Suprapubic skin (tissue), 4 donors: ENCODE measurements at regions not wholly inside any gene's neighbourhood (a gene's known extent, or its start where the extent isn't known, plus 50 kb on each side); places are given as distances from the start of the nearest gene placed in this dataset.
"Not testable (repeated sequence)": the region's sequence is repeated elsewhere in the genome, so short reads cannot be mapped to it uniquely, and the experiment has no call there.

Experiments used
- DNase-seq, 2 donors: peaks; one replicate each; pipeline ENCODE4 v3.0.0-alpha.2; 2019; ENCODE audit warnings: low spot score in 2 of 2
- H3K27ac ChIP-seq: fragments of 200-600 bp; sonication (generic); one replicate; pipeline ENCODE4 v1.5.1; 2019
- H3K27me3 ChIP-seq: fragments of 200-600 bp; sonication (generic); one replicate; pipeline ENCODE4 v1.5.1; 2019
- H3K36me3 ChIP-seq: fragments of 200-600 bp; sonication (generic); one replicate; pipeline ENCODE4 v1.5.1; 2019
- H3K4me1 ChIP-seq: fragments of 200-600 bp; sonication (generic); one replicate; pipeline ENCODE4 v1.5.1; 2019
- H3K4me3 ChIP-seq: fragments of 200-600 bp; sonication (generic); one replicate; pipeline ENCODE4 v1.5.1; 2019; ENCODE audit warnings: mild to moderate bottlenecking
- H3K9me3 ChIP-seq: fragments of 200-600 bp; sonication (generic); one replicate; pipeline ENCODE4 v1.5.1; 2019
- EP300 ChIP-seq: sonication (generic); formaldehyde crosslinking; IDR thresholded peaks from one replicate; pipeline ENCODE4 v1.6.1; 2017; ENCODE audit warnings: antibody characterized with exemption
- POLR2A ChIP-seq, 2 donors: fragments of 450-650 bp; IDR thresholded peaks; one replicate each; pipeline ENCODE4 v1.6.1; 2017; ENCODE audit warnings: antibody characterized with exemption in 2 of 2, mild to moderate bottlenecking in 2 of 2, moderate library complexity in 2 of 2
- POLR2AphosphoS5 ChIP-seq, 3 donors: sonication (generic); formaldehyde crosslinking; IDR thresholded peaks; one replicate each; pipeline ENCODE4 v1.6.1; 2017; ENCODE audit warnings: antibody characterized with exemption in 3 of 3
- WGBS: methylation state at CpG from one replicate; pipeline ENCODE4 v1.1.5; 2018; 5-methylcytosine and 5-hydroxymethylcytosine counted together
- TF ChIP-seq, protein P1 (sequence below), 2 donors: fragments of 200-600 bp in 1 of 2; fragments of 450-650 bp in 1 of 2; sonication (generic) in 1 of 2; IDR thresholded peaks; one replicate each; pipeline ENCODE4 v1.5.1; 2016 to 2019; ENCODE audit warnings: antibody characterized with exemption in 2 of 2, mild to moderate bottlenecking in 1 of 2, moderate library complexity in 1 of 2

DNA sequence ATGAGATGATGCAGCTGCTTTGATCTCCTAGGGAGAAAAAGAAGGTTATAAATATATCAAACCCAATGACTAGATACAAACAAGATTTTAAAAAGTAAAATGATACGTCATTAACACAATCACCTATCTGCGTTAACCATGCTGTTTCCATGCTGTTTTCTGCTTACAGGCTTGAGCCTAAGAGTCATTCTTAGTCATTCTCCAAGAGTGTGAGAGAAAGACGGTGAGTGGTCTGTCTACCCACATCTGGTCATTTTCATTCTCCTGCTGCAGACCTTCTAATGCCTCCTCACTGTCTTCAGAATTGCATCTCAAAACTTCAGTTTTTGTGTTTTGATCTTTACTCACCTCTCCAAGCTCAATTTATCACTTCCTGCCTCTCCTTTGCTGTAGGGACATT is 98.0 kb upstream of the ELMO1 start:
- H3K4me1 ChIP-seq: peaks cover 3% of the 10 kb centered on the region
- no peak for TF ChIP-seq EP300
- TF ChIP-seq, protein P1, sequence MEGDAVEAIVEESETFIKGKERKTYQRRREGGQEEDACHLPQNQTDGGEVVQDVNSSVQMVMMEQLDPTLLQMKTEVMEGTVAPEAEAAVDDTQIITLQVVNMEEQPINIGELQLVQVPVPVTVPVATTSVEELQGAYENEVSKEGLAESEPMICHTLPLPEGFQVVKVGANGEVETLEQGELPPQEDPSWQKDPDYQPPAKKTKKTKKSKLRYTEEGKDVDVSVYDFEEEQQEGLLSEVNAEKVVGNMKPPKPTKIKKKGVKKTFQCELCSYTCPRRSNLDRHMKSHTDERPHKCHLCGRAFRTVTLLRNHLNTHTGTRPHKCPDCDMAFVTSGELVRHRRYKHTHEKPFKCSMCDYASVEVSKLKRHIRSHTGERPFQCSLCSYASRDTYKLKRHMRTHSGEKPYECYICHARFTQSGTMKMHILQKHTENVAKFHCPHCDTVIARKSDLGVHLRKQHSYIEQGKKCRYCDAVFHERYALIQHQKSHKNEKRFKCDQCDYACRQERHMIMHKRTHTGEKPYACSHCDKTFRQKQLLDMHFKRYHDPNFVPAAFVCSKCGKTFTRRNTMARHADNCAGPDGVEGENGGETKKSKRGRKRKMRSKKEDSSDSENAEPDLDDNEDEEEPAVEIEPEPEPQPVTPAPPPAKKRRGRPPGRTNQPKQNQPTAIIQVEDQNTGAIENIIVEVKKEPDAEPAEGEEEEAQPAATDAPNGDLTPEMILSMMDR (IDR thresholded peaks at IDR 0.05): no peak
- TF ChIP-seq POLR2AphosphoS5 (IDR thresholded peaks at IDR 0.05): no peak
- no peak for TF ChIP-seq POLR2A (IDR thresholded peaks at IDR 0.05)
- no peaks in the 10 kb centered on the region for H3K9me3 ChIP-seq
- no peak overlapping the region for H3K4me3 ChIP-seq
- H3K27ac ChIP-seq: no peak overlapping the region
- no peaks in the 10 kb centered on the region for H3K27me3 ChIP-seq
- WGBS: 58% methylated on average over 3 of the region's 3 CpGs
- DNase-seq: no peak
- H3K36me3 ChIP-seq: no peaks in the 10 kb centered on the region

DNA sequence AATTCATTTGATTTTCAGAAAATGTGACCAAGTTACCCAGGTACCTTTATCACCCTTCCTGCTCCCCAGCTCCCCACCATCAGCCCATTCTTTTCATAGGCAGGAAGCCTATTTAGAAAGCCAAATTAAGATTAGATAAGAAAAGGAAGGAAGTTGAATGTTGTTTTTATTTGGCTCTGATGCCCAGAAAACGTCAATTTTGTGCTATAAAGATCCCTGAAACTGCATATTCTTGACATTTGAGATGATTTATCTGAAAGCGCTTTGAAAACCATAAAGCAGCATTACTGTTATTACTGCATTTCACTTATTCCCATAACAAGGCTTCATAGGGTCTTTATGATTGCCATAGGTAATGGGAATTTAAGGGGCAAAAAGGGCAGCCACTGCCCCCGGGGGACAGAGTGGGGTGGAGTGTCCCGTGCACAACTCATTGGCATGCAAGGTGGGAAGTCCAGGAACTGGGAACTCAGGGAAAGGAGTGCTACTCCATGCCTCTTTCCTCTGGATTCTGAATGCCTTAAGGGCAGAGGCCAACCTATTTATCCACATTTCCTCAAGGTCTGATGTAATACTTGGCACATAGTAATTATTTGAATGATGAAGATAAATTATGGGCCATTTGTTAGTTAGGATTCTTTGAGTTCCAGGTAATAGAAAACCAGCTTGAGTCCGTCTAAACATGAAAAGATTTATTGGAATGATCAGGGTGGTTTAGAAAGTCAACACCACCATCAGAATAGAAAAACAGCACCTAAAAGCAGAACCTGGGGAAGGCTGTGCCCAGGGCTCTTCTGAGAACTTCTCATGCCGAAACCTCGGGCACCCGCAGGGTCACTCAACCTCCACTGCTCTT is 100.6 kb upstream of the ELMO1 start:
- H3K27ac ChIP-seq: no peak overlapping the region
- H3K36me3 ChIP-seq: no peaks in the 10 kb centered on the region
- no peak overlapping the region for H3K4me3 ChIP-seq
- H3K9me3 ChIP-seq: no peaks in the 10 kb centered on the region
- WGBS: 48% methylated on average over 8 of the region's 8 CpGs
- no peak for DNase-seq
- H3K27me3 ChIP-seq: no peaks in the 10 kb centered on the region
- peaks cover 3% of the 10 kb centered on the region for H3K4me1 ChIP-seq
- no peak for TF ChIP-seq POLR2A (IDR thresholded peaks at IDR 0.05)
- TF ChIP-seq, protein P1 (IDR thresholded peaks at IDR 0.05): no peak
- no peak for TF ChIP-seq EP300
- no peak for TF ChIP-seq POLR2AphosphoS5 (IDR thresholded peaks at IDR 0.05)

DNA sequence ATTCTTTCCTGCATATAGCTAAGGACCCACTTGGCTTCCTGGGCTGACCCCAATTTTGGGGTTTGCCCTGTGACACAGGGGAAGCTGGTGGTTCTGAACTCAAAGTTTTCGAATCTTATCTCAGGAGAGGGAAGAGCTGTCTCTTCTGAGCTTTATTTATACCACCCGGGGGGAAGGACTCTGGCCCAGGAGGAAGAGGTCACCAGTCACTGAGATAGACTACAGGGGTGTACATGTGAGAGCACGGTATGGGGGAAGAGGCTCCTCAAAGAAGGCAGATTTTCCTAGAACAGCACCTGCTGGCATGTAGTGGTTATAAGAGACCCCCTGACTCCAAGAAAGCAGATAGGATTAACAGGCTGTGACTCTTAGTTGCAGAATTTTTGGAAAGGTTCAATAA is 101.8 kb upstream of the ELMO1 start:
- H3K4me3 ChIP-seq: no peak overlapping the region
- DNase-seq: no peak
- H3K9me3 ChIP-seq: no peaks in the 10 kb centered on the region
- WGBS: 47% methylated on average over 3 of the region's 3 CpGs
- no peaks in the 10 kb centered on the region for H3K27me3 ChIP-seq
- H3K36me3 ChIP-seq: no peaks in the 10 kb centered on the region
- no peak overlapping the region for H3K27ac ChIP-seq
- TF ChIP-seq POLR2A (IDR thresholded peaks at IDR 0.05) (no peak), POLR2AphosphoS5 (IDR thresholded peaks at IDR 0.05) (no peak), EP300 (no peak)
- TF ChIP-seq, protein P1 (IDR thresholded peaks at IDR 0.05): no peak
- H3K4me1 ChIP-seq: peaks cover 3% of the 10 kb centered on the region

DNA sequence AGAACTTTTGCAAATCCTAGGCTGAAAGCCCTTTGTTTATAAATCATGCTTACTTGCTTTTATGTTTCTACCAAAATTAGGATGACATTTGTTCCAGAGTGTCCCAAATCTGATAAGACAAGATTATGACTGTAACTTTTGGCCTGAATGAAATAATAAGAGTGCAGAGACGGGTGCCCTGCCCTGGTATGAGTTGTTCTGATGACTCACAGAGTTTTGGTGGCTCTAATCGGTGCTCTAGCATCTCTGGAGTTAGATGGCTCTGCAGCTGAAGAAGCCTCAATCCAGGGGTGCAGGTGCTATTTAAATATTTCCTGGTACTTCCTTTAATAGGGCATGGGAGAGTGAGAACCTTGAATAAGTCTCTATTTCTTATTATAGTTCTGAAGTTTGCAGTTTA is 102.2 kb upstream of the ELMO1 start:
- no peaks in the 10 kb centered on the region for H3K36me3 ChIP-seq
- WGBS: 67% methylated on average over 2 of the region's 2 CpGs
- no peak overlapping the region for H3K4me3 ChIP-seq
- no peak for DNase-seq
- peaks cover 3% of the 10 kb centered on the region for H3K4me1 ChIP-seq
- TF ChIP-seq EP300 (no peak), POLR2A (IDR thresholded peaks at IDR 0.05) (no peak), POLR2AphosphoS5 (IDR thresholded peaks at IDR 0.05) (no peak)
- TF ChIP-seq, protein P1 (IDR thresholded peaks at IDR 0.05): no peak
- H3K27ac ChIP-seq: no peak overlapping the region
- no peaks in the 10 kb centered on the region for H3K9me3 ChIP-seq
- H3K27me3 ChIP-seq: no peaks in the 10 kb centered on the region

DNA sequence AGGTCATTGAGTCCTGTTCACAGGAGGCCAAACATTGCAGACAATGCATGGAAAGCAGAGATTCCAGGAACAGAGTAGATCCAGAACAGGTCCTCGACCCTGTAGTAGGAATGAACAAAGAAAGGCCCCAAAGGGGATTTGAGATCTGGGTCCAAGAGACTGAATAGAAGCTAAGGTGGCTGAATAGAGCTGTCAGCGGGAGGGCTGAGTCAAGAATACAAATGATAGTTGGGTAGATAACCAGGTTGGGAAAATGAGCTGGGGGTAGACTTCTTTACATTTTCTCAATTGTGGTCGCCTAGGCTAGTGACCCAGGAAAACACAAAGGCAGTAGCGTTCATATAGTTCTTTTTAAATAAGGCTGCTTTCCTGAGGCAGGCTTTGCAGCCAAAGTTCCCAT is 103.4 kb upstream of the ELMO1 start:
- no peaks in the 10 kb centered on the region for H3K9me3 ChIP-seq
- 69% methylated on average over 4 of the region's 4 CpGs for WGBS
- no peak overlapping the region for H3K27ac ChIP-seq
- peaks cover 3% of the 10 kb centered on the region for H3K4me1 ChIP-seq
- no peak overlapping the region for H3K4me3 ChIP-seq
- no peaks in the 10 kb centered on the region for H3K36me3 ChIP-seq
- no peak for DNase-seq
- H3K27me3 ChIP-seq: no peaks in the 10 kb centered on the region
- TF ChIP-seq EP300 (no peak), POLR2A (IDR thresholded peaks at IDR 0.05) (no peak), POLR2AphosphoS5 (IDR thresholded peaks at IDR 0.05) (no peak)
- TF ChIP-seq, protein P1 (IDR thresholded peaks at IDR 0.05): no peak

DNA sequence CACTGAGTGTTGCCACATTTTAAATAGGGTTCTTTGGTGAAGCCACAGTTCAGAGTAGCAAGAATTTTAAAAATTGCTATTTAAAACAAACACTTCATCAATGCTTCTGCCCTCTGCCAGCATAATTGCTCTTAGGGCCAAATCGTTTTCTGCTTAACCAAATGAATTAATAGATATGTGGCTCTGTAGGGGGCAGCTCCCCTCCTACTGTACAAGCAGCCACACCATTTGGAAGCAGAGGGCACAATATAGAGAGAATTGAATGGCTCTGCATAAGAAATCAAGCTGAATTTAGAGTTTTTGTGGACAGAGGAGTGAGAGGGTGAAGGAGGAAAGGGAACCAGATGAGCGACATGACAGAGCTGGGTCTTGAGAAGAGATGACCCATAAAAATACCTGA is 103.8 kb upstream of the ELMO1 start:
- H3K4me1 ChIP-seq, H3K27ac ChIP-seq, H3K27me3 ChIP-seq, H3K36me3 ChIP-seq, DNase-seq, H3K9me3 ChIP-seq, H3K4me3 ChIP-seq: not testable (repeated sequence)
- 35% methylated on average over 2 of the region's 2 CpGs for WGBS
